Skeletal muscle tissue (tissue), 3 donors: ENCODE measurements at regions not wholly inside any gene's neighbourhood (a gene's known extent, or its start where the extent isn't known, plus 50 kb on each side); places are given as distances from the start of the nearest gene placed in this dataset.

Source experiments
- H3K27ac ChIP-seq: one replicate; pipeline ENCODE4 v1.7.0; 2013; ENCODE audit warnings: mild to moderate bottlenecking, low read depth, low read length, inconsistent platforms
- H3K27me3 ChIP-seq, 3 donors: one replicate each; pipeline ENCODE4 v1.7.0; 2013; ENCODE audit warnings: low read length in 3 of 3; ENCODE audit not compliant: control insufficient read depth in 3 of 3, insufficient read depth in 3 of 3
- H3K36me3 ChIP-seq, 3 donors: one replicate each; pipeline ENCODE4 v1.7.0; 2013; ENCODE audit warnings: low read length in 3 of 3; ENCODE audit not compliant: control insufficient read depth in 3 of 3, insufficient read depth in 3 of 3
- H3K4me1 ChIP-seq, 3 donors: one replicate each; pipeline ENCODE4 v1.7.0; 2013; ENCODE audit warnings: low read length in 3 of 3, mild to moderate bottlenecking in 3 of 3; ENCODE audit not compliant: control insufficient read depth in 3 of 3, insufficient read depth in 3 of 3
- H3K4me3 ChIP-seq, 3 donors: one replicate each; pipeline ENCODE4 v1.7.0; 2013; ENCODE audit warnings: low read length in 3 of 3
- H3K9ac ChIP-seq, 3 donors: one replicate each; pipeline ENCODE4 v1.7.0; 2013; ENCODE audit warnings: low read length in 3 of 3, mild to moderate bottlenecking in 3 of 3, moderate library complexity in 2 of 3, low read depth in 1 of 3
- H3K9me3 ChIP-seq, 3 donors: one replicate each; pipeline ENCODE4 v1.7.0; 2013; ENCODE audit warnings: low read length in 3 of 3; ENCODE audit not compliant: control insufficient read depth in 3 of 3
- donor health status: Osteomylitis.

GRCh38 chr15:56868170-56868569 lies 50.3 kb upstream of the TCF12 start:
- no peaks in the 10 kb centered on the region for H3K9me3 ChIP-seq
- H3K27me3 ChIP-seq = no peaks in the 10 kb centered on the region
- H3K4me3 ChIP-seq = no peak overlapping the region
- H3K9ac ChIP-seq = peak overlapping the region in 1 of 3 donors; percentile 7
- H3K27ac ChIP-seq = no peak overlapping the region
- H3K36me3 ChIP-seq = no peaks in the 10 kb centered on the region
- peaks cover 0 to 5% (median 2%) of the 10 kb centered on the region in 3 donors for H3K4me1 ChIP-seq

GRCh38 chr15:56866803-56867202 lies 51.6 kb upstream of the TCF12 start:
- no peaks in the 10 kb centered on the region for H3K36me3 ChIP-seq
- H3K4me3 ChIP-seq = no peak overlapping the region
- no peak overlapping the region for H3K9ac ChIP-seq
- no peaks in the 10 kb centered on the region for H3K27me3 ChIP-seq
- H3K9me3 ChIP-seq = no peaks in the 10 kb centered on the region
- peaks cover 0 to 5% (median 2%) of the 10 kb centered on the region in 3 donors for H3K4me1 ChIP-seq
- H3K27ac ChIP-seq = no peak overlapping the region

GRCh38 chr15:56857828-56858227 lies 60.6 kb upstream of the TCF12 start:
- no peaks in the 10 kb centered on the region for H3K9me3 ChIP-seq
- no peak overlapping the region for H3K27ac ChIP-seq
- H3K27me3 ChIP-seq = no peaks in the 10 kb centered on the region
- no peak overlapping the region for H3K4me3 ChIP-seq
- H3K4me1 ChIP-seq = no peaks in the 10 kb centered on the region
- H3K36me3 ChIP-seq = no peaks in the 10 kb centered on the region
- H3K9ac ChIP-seq = no peak overlapping the region

GRCh38 chr15:56856934-56857333 lies 61.5 kb upstream of the TCF12 start:
- H3K27me3 ChIP-seq = no peaks in the 10 kb centered on the region

GRCh38 chr15:56844892-56845291 lies 73.6 kb upstream of the TCF12 start:
- H3K27me3 ChIP-seq = no peaks in the 10 kb centered on the region
- H3K27ac ChIP-seq = no peak overlapping the region
- no peaks in the 10 kb centered on the region for H3K4me1 ChIP-seq
- no peak overlapping the region for H3K4me3 ChIP-seq
- no peak overlapping the region for H3K9ac ChIP-seq
- no peaks in the 10 kb centered on the region for H3K36me3 ChIP-seq
- H3K9me3 ChIP-seq = no peaks in the 10 kb centered on the region

More at GRCh38 chr15:56856934-56857333, 61.5 kb upstream of the TCF12 start:
- no peak overlapping the region for H3K27ac ChIP-seq
- no peaks in the 10 kb centered on the region for H3K9me3 ChIP-seq
- no peak overlapping the region for H3K4me3 ChIP-seq
- no peaks in the 10 kb centered on the region for H3K36me3 ChIP-seq
- no peaks in the 10 kb centered on the region for H3K4me1 ChIP-seq
- no peak overlapping the region for H3K9ac ChIP-seq

- H3K9ac ChIP-seq = no peak overlapping the region
Observed at GRCh38 chr15:56844471-56844870, 74.0 kb upstream of the TCF12 start.

GRCh38 chr15:56839641-56840040 lies 78.8 kb upstream of the TCF12 start:
- H3K36me3 ChIP-seq = no peaks in the 10 kb centered on the region
- no peaks in the 10 kb centered on the region for H3K4me1 ChIP-seq
- H3K4me3 ChIP-seq = no peak overlapping the region
- H3K27me3 ChIP-seq = no peaks in the 10 kb centered on the region
- H3K9ac ChIP-seq = no peak overlapping the region
- no peak overlapping the region for H3K27ac ChIP-seq
- H3K9me3 ChIP-seq = no peaks in the 10 kb centered on the region

More at GRCh38 chr15:56844471-56844870, 74.0 kb upstream of the TCF12 start:
- no peaks in the 10 kb centered on the region for H3K9me3 ChIP-seq
- H3K4me3 ChIP-seq = no peak overlapping the region
- H3K27me3 ChIP-seq = no peaks in the 10 kb centered on the region
- H3K36me3 ChIP-seq = no peaks in the 10 kb centered on the region
- H3K27ac ChIP-seq = no peak overlapping the region
- H3K4me1 ChIP-seq = no peaks in the 10 kb centered on the region

- no peaks in the 10 kb centered on the region for H3K4me1 ChIP-seq
- no peak overlapping the region for H3K4me3 ChIP-seq
- H3K27me3 ChIP-seq = no peaks in the 10 kb centered on the region
- H3K9me3 ChIP-seq = no peaks in the 10 kb centered on the region
- H3K36me3 ChIP-seq = no peaks in the 10 kb centered on the region
- no peak overlapping the region for H3K9ac ChIP-seq
- H3K27ac ChIP-seq = no peak overlapping the region
Observed at GRCh38 chr15:56839099-56839498, 79.3 kb upstream of the TCF12 start.

GRCh38 chr15:56838085-56838484 lies 80.4 kb upstream of the TCF12 start:
- Histone ChIP-seq H3K36me3 (no peaks in the 10 kb centered on the region), H3K9me3 (no peaks in the 10 kb centered on the region), H3K4me1 (no peaks in the 10 kb centered on the region), H3K27me3 (no peaks in the 10 kb centered on the region), H3K9ac (no peak overlapping the region), H3K4me3 (no peak overlapping the region), H3K27ac (no peak overlapping the region)

GRCh38 chr15:56837273-56837672 lies 81.2 kb upstream of the TCF12 start:
- Histone ChIP-seq H3K4me1 (peaks cover 2 to 4% (median 4%) of the 10 kb centered on the region in 3 donors), H3K4me3 (no peak overlapping the region), H3K27me3 (no peaks in the 10 kb centered on the region), H3K36me3 (no peaks in the 10 kb centered on the region), H3K9me3 (no peaks in the 10 kb centered on the region), H3K9ac (no peak overlapping the region), H3K27ac (no peak overlapping the region)

GRCh38 chr15:56835718-56836171 lies 82.7 kb upstream of the TCF12 start:
- H3K36me3 ChIP-seq = no peaks in the 10 kb centered on the region
- H3K27me3 ChIP-seq = no peaks in the 10 kb centered on the region
- H3K4me1 ChIP-seq = peaks cover 4 to 14% (median 11%) of the 10 kb centered on the region in 3 donors
- no peak overlapping the region for H3K9ac ChIP-seq
- no peak overlapping the region for H3K27ac ChIP-seq
- no peak overlapping the region for H3K4me3 ChIP-seq
- no peaks in the 10 kb centered on the region for H3K9me3 ChIP-seq
